ENCODE measurements at regions not wholly inside any gene's neighbourhood (a gene's known extent, or its start where the extent isn't known, plus 50 kb on each side); places are given as distances from the start of the nearest gene placed in this dataset.
"Not testable (repeated sequence)": the region's sequence is repeated elsewhere in the genome, so short reads cannot be mapped to it uniquely, and the experiment has no call there.

DNA sequence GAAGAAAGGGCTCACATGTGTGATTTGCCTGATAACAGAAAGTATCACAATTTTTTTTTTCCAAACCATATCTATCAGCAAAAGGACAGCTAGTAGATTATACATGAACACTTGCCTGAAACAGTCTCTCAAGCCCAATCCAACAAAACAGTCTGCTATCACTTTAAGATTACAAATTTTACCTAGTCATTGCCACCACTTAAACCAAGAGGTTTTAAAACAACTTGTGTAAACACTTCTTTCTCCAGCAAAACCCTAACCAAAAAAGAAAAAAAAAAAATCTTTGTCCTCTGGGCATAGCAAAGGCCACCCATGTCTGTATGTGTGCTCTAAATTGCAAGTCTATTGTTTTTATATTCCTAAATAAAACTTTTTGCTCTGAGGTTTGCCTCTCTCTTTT lies 1568.4 kb downstream of the GRIK2 start:
- no peak for DNase-seq (ENCODE audit: low read depth)

DNA sequence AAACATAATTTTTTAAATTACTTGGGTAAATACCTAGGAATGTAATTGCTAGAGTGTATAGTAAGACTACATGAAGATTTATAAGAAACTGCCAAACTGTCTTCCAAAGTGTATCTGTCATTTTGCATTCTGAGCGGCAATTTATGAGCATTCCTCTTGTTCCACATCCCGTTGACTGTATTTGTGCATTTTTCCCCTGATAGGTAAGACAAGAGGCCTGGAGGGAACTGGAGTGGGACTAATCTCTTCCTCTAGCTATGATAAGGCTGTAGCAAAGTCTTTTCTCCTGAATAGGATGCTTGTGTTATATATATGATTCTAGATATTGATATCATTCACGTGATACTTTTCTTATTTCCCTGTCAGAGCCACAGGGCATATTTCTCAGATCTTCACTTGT lies 1557.5 kb downstream of the GRIK2 start:
- no peak for DNase-seq (ENCODE audit: low read depth)

DNA sequence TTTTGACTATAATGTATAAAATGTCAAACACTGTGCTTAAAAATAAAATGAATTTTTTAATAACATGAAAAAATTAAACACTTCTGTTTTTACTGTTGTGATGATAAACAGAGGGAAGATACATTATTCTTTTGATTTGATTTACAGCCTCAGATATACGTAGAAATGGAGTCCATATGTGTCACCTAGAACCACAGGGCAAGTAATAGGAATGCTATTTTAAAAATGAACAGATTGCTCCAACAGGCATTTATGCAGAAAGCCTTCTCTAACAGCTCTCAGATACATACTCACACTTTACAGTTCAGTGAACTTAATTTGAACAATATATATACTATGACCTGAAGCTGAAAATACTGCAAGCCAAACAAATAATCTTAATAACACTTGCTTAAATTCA lies 1551.0 kb downstream of the GRIK2 start:
- no peak for DNase-seq (ENCODE audit: low read depth)

DNA sequence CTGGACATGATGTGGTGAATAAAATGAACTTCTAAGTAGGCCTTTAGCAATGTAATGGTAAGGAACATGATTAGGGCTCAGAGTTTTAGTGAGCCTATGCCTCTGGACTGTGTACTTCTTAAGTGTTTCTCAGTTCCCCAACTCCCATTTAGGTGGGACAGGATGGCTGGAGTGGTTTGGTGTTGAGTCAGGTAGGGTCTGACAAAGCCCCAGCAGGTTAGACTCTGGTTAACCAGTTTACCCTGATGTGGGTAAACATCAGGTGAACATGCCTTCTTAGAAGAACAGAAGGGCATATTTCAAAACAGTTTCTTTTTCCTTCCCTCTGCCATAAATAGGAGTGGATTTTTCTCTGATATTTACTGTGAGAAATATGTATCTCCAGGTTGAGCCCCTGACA lies 1548.7 kb downstream of the GRIK2 start:
- no peak for DNase-seq (ENCODE audit: low read depth)

DNA sequence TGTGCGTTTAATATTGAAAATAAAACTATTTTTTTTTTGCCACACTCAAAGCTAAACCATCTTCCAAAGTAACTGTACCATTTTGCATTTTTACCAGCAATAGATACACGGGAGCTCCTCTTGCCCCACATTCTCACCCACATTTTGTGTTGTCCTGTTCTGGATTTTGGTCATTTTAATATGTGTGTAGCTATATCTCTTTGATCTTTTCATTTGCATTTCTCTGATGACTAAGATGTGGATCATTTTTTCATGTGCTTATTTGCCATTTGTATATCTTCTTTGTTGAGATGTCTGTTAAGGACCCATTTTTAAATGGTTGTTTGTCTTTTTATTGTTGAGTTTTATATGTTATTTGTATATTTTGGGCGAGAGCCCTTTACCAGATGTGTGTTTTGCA lies 1543.5 kb downstream of the GRIK2 start:
- no peak for DNase-seq (ENCODE audit: low read depth)

DNA sequence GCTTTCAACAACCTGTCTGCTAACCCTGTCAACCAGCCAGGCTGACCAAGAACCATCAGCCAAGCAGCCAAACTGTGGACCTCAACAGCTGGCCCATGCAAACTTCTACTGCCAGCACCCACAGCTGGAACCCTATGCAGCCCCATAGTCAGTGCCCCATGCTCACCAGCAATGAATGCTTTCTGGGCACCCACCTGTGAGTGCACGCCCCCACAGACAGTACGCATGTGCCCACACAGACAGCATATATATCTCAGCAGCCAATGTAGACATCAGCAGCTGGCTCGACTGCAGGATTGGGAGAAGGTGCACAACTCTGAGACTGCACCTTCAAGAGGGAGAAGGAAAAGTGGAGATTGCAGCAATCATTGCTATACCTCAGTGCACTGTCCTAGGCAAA lies 1534.6 kb downstream of the GRIK2 start:
- DNase-seq (ENCODE audit: low read depth): no peak

DNA sequence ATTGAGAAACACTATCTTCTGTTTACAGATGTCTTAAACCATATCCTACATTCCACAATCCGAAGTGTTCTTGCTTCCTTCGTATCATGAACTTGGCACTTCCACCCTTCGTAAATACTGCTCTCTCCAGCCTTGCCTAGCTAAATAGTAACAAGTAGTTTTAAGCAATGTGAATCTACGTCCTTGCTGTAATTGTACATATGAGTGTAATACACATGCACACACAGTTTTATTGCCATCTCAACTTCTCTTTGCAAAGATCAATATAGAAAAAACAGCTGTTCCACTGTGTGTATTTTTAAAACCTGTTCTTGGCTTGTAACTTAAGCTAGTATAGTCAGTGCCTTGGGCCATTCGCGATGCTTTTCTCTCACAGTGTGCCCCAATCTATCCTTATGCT lies 1524.7 kb downstream of the GRIK2 start:
- no peak for DNase-seq (ENCODE audit: low read depth)

DNA sequence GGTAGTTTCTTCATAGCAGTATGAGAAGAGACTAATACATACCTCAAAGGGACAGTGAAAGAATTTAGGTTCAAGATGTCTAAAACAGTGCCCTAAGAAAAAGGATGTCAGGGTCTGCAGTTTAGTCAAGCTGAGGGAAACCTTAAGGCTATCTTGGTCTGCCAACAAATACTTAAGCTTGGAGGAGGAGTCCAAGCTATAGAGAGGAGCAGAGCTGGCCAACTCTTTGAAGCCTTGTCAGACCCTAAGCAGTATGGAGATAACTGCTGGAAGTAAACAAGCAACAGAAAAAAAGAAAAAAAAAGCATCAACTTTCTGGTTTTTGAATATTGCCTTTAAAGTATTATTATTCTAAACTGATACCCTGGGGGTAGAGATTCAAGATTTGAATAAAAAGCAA lies 1518.1 kb downstream of the GRIK2 start:
- DNase-seq (ENCODE audit: low read depth): no peak

DNA sequence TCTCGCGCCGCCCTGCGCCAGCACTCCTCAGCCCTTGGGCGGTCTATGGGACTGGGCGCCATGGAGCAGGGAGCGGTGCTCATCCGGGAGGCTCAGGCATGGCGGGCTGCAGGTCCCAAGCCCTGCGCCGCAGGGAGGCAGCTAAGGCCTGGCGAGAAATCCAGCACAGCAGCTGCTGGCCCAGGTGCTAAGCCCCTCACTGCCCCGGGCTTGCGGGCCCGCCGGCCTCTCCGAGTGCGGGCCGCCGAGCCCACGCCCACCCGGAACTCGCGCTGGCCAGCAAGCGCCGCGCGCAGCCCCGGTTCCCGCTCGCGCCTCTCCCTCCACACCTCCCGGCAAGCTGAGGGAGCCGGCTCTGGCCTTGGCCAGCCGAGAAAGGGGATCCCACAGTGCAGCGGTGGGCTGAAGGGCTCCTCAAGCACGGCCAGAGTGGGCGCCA lies 1517.2 kb downstream of the GRIK2 start:
- DNase-seq (ENCODE audit: low read depth): not testable (repeated sequence)

DNA sequence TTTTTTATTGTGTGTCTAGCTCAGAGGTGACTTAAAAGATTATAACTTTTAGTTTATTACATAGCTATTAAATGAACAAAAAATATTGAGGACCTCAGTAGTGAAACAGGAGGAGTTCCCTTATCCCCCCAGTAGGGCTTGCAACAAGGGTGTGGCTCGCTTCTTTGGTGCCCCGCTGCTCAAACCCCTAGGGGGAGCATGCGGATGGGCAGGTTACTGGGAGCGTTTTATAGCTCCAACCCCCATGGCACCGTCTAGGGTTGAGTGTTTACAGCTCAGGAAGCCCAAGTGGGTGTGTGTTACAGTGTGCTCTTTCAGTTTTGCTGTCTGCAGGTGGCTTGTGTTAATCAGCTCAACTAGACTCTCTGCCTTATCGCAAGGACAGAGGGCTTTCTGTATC lies 1513.7 kb downstream of the GRIK2 start:
- no peak for DNase-seq (ENCODE audit: low read depth)

DNA sequence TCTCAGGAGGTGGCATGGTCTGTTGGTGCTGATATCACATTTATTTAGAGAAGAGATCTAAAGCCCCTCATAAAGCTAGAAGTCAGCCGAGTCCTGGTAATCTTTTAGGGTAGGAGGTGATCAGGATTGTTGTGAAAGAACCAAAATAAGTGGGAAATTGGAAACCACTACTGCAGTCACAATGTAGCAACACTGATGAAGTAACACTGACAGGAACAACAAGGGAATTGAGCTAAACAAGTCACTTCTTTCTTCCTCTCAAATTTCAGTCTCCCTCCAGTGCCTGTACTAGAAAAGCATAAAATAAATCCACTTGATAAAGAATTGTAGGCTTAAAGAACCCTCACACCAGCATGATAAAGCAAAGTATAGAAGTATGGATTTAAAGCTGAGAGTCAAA lies 1509.0 kb downstream of the GRIK2 start:
- DNase-seq (ENCODE audit: low read depth): no peak

DNA sequence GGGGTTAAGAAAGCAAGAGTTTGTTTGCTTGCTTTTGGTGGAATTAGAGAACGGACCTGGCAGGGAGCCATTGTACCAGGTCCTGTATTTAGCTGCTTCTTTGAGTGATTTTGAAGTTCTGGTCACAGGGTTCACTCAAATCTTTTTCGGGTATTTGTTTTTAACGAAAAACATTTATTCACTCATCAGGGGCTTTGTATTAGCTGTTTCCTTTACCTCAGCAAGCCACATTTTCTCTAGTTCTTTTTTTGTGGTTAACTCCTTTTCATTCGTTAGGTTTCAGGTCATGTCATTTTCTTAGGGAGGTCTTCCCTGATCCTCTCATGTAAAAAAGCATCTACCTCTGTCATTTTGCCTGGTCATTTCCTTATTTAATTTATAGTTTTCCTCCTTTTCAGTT lies 1502.2 kb downstream of the GRIK2 start:
- DNase-seq (ENCODE audit: low read depth): no peak

DNA sequence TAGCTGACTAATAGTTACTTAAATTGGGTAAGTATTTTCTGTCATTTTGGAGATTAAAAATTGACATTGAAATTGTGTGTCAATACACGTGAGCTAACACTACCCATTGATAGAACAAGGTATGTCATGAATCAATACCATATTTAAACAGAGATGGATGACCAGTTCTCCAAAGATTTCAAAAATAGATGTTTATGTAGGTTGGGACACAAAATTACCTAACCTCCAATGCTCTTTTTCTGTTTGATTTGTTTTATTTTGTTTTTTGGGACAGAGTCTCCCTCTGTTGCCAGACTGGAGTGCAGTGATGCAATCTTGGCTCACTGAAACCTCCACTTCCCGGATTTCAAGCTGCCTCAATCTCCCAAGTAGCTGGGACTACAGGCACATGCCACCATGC lies 1491.7 kb downstream of the GRIK2 start:
- no peak for DNase-seq (ENCODE audit: low read depth)

DNA sequence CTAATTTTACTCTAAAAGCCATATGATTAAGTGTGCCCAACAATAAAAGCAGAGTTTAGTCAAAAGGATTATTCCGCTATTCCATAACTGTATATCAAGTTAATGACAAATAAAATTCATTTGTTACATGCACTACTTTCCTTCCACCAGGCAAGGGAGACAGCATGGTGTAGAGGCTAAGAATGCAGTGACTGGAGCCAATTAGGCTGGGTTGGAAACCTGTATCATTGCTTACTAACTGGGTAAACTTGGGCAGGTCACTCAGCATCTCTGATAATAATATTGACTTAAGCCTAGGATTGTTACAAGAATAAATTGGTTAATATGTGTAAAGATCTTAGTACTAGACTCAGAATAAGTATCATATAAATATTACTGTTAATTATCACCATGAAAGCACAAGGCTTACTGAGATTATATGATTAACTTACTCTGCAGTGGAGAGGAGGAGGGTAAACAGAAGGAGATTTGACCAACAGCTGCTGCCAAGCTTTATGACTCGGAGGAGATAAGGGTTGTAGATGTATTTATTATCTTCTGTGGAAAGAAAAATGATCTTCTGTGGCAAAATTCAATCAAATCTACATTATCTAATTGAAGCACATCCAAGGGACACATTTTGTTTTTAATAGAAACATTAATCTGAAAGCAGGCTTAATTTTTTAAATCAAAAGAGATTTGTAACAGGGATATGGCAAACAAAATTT lies 1459.9 kb downstream of the GRIK2 start:
- DNase-seq (ENCODE audit: low read depth): no peak

DNA sequence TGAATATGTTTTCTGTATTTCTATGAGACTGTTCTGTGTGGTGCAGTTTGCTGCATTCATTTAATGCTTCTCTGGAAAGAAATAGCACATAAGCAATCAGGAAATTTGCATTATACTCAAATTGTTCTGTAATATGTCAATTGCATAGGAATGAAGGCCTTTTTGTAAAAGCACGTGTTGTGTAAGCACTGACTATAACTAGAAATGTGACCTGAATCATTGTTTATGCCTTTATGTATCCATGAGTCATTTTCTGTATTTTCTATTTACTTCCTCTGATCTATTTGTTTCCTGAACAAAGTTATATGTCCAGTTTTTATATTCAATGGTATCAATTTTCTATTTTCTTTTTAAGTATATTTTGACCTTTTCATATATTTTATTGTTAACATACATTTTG lies 1455.3 kb downstream of the GRIK2 start:
- DNase-seq (ENCODE audit: low read depth): no peak

DNA sequence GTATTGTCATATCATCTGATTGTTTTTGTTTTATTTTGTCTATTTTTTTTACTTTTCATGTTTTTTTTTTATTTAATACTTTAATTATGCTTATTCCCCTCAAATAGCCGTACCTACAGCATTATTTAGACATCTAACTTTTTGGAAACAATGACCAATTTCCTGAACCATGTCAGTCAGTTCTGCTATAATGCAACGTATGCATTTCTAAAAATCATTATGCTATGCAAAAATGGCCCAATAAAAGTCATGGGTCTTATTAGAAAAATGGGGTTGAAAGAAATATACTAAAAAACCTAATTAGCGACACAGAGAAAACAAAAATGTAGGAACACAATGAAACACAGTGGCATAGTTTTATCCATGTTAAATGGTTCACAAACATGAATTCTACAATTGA lies 1454.7 kb downstream of the GRIK2 start:
- DNase-seq (ENCODE audit: low read depth): no peak

DNA sequence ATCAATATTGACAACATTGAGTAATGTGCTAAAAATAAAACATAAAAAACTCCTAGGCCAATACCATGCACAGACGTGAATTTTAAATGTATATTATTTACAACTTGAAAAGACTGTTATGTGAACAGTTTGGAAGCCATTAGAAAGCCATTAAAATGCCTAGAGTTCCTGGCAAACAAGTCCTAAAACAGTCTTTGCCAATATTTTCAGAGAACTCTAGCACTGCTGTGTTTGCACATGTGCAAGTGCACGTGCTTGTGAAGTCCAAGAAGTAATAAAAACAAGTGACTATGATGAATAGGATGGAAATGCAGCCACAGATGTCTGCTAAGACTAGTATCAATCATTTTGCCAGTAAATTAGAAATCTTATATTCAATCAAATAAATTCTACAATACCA lies 1447.6 kb downstream of the GRIK2 start:
- DNase-seq (ENCODE audit: low read depth): no peak

DNA sequence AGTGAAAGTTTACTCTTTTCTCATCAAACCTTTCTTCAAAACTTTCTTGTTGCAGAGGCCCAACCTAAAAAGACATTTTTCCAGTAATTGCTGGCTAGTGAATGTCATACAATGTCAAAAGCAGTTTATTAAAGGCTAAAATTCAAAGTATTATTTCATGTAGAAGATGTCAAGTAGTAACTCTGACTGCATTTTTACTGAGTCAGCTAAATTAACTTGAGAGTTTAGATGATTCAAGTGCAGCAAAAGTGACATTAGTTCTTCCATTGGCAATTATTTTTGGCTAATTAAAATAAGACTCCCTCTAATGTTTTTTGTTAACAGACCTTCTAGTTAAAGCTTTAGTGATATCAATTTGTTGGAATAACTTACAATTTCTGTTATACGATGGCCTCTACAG lies 1438.5 kb downstream of the GRIK2 start:
- DNase-seq (ENCODE audit: low read depth): no peak

DNA sequence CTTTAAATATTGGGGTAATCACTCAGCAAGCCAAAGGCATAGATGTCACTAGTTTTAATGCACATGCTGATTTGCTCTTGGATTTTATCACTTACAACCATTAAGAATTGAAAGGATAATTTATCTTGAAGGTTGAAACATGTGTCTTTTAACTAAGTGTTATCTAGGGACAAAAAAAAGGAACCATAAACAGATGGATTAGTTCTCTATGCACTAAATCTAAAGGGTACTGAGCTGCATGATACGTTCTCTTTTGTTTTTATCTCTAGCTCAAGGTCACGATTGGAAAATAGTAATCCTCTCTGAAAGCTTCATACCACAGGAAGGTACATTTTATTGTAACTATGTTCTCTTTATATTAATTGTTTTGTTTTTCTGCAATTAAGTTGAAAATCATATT lies 1426.6 kb downstream of the GRIK2 start:
- no peak for DNase-seq (ENCODE audit: low read depth)

DNA sequence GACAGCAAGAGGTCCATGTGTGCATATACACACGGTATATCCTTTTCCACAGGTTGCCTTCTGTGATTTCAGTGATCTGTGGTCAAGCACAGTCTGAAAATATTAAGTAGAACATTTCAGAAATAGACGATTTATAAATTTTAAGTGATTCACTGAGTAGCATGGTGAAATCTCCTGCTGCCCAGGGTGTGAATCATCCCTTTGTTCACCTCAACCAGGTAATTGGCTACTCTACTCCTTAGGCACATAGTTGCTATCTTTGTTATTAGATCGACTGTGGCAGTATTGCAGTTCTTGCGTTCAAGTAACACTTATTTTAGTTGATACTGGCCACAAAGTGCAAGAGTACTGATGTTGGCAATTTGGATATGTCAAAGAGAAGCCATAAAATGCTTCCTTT lies 1421.7 kb downstream of the GRIK2 start:
- DNase-seq (ENCODE audit: low read depth): no peak

DNA sequence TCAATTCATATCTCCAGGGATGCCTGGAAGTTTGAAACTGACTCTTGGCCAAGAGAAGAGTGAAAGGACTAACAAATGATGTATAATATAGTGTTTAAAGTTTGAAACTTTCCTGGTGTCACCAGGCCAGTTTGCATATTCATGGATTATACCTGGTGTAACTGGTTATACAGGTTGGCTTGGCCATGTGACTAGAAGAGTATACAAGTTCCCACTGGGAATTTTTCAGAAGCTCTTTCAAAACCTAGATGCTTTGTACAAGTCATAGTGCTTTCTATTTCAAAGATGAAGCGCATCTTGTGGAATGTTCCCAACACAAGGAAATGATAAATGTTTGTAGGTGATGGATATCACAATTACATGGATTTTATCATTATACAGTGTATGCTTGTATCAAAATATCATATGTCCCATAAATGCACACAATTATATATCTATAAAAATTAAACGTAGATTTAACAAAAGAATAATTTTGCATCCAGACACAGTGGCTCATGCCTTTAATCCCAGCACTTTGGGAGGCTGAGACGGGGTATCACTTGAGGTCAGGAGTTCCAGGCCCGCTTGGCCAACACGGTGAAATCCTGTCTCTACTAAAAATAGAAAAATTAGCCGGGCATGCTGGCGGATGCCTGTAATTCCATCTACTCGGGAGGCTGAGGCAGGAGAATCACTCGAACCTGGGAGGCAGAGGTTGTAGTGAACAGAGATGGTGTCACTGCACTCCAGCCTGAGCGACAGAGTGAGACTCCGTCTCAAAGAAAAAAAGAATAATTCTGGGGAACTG lies 1420.2 kb downstream of the GRIK2 start:
- DNase-seq (ENCODE audit: low read depth): no peak

DNA sequence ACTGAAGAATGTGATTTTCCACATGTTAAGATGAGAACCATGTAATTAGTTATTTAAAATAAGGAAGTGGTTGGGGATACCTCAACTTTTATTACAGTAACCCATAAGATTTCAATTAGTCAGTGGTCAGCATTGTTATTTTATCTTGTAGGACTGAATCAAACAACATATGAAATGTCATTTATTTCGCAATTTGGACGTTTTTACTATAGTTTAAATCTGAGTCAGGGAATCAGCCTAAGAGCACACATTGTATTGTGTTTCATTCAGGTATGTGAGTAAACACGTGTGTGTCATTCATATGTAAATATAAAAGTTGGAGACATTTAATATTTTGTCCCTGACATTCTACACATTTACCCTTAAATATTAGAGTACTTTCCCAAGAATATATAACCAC lies 1418.7 kb downstream of the GRIK2 start:
- DNase-seq (ENCODE audit: low read depth): no peak

DNA sequence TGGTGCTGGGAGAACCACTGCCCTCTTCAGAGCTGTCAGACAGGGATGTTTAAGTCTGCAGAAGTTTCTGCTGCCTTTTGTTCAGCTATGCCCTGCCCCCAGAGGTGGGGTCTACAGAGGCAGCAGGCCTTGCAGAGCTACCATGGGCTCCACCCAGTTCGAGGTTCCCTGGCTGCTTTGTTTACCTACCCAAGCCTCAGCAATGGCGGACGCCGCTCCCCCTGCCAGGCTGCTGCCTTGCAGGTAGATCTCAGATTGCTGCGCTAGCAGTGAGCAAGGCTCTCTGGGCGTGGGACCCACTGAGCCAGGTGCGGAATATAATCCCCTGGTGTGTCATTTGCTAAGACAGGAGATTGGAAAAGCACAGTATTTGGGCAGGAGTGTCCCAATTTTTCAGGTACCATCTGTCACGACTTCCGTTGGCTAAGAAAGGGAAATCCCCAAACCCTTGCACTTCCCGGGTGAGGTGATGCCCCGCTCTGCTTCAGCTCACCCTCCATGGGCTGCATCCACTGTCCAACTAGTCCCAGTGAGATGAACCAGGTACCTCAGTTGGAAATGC lies 1415.5 kb downstream of the GRIK2 start:
- not testable (repeated sequence) for DNase-seq (ENCODE audit: low read depth)
